Heart left ventricle (tissue), 16 donors: ENCODE measurements at regions not wholly inside any gene's neighbourhood (a gene's known extent, or its start where the extent isn't known, plus 50 kb on each side); places are given as distances from the start of the nearest gene placed in this dataset.

ENCODE experiments used
- ATAC-seq, 4 donors: fragments of 200-7000 bp; cut with Tn5 transposase; one replicate each; pipeline ENCODE4 v1.9.1; 2020 to 2022; ENCODE audit warnings: moderate library complexity in 4 of 4, mild to moderate bottlenecking in 3 of 4, moderate number of reproducible peaks in 1 of 4
- DNase-seq, 5 donors: peaks; one replicate each; pipeline ENCODE4 v3.0.0-alpha.2; 2020
- H3K27ac ChIP-seq, 12 donors: fragments of 200-600 bp; sonication (generic) in 4 of 12; one replicate each; pipeline versions ENCODE4 v1.5.0 to v1.8.0; 2016 to 2022; ENCODE audit warnings: mild to moderate bottlenecking in 2 of 12
- H3K27me3 ChIP-seq, 9 donors: fragments of 200-600 bp; sonication (generic) in 2 of 9; one replicate each; pipeline versions ENCODE4 v1.5.1 to v1.8.0; 2016 to 2022; ENCODE audit warnings: mild to moderate bottlenecking in 3 of 9
- H3K36me3 ChIP-seq, 9 donors: fragments of 200-600 bp; sonication (generic) in 2 of 9; one replicate each; pipeline versions ENCODE4 v1.5.0 to v1.8.0; 2018 to 2022; ENCODE audit warnings: mild to moderate bottlenecking in 2 of 9
- H3K4me1 ChIP-seq, 12 donors: fragments of 200-600 bp; sonication (generic) in 4 of 12; one replicate each; pipeline versions ENCODE4 v1.5.0 to v1.8.0; 2016 to 2022; ENCODE audit warnings: mild to moderate bottlenecking in 3 of 12
- H3K4me3 ChIP-seq, 12 donors: fragments of 200-600 bp; sonication (generic) in 4 of 12; one replicate each; pipeline versions ENCODE4 v1.5.0 to v1.8.0; 2017 to 2022; ENCODE audit warnings: mild to moderate bottlenecking in 9 of 12, moderate library complexity in 4 of 12
- H3K9me3 ChIP-seq, 12 donors: fragments of 200-600 bp; sonication (generic) in 4 of 12; one replicate each; pipeline versions ENCODE4 v1.5.0 to v1.8.0; 2016 to 2022; ENCODE audit warnings: mild to moderate bottlenecking in 1 of 12
- POLR2A ChIP-seq, 2 donors: fragments of 450-650 bp; IDR thresholded peaks; one replicate each; pipeline ENCODE4 v1.6.1; 2017; ENCODE audit warnings: antibody characterized with exemption in 2 of 2, mild to moderate bottlenecking in 2 of 2, moderate library complexity in 2 of 2
- WGBS, 4 donors: extraction: QIAGEN DNeasy Blood & Tissue Kit in 2 of 4; methylation state at CpG; one replicate each; pipeline versions ENCODE4 v1.1.5 to v1.1.7; 2013 to 2018; 5-methylcytosine and 5-hydroxymethylcytosine counted together
- intact Hi-C, 10 donors: fragments of 100-400 bp; cut with DNase I; formaldehyde crosslinking; loops; one replicate each; pipeline versions ENCODE4 v1.11.1 to v1.14.2; 2022
- TF ChIP-seq, protein P1 (sequence below), 12 donors: fragments of 200-600 bp; sonication (generic) in 4 of 12; IDR thresholded peaks; one replicate each; pipeline versions ENCODE4 v1.5.0 to v1.8.0; 2018 to 2022; ENCODE audit warnings: antibody characterized with exemption in 12 of 12, mild to moderate bottlenecking in 5 of 12
- donor health status: ischemic (EF 13 %, LVEDD 7.1; RV severe dilation, severe dysfunction).
- donor health status: healthy with polysubstance abuse.
- donor health status: DM: no; HTN: yes; CAD: no.
- donor health status: DM: no; HTN: no; CAD: no.
- donor health status: ischemic (EF 25% LVEDD 6.9; RV normal size, moderate dysfunction).
- donor health status: ischemic (EF 25% LVEDD 5.7; RV mildly dilated, moderate dysfunction).
- donor health status: healthy.
- donor health status: DM: yes; HTN: yes; CAD: no.
- donor health status: ischemic (EF 35%, LVEDD 5.7; RV mildly dilated, moderate dysfunction).
- donor health status: nonischemic (EF 11% LVEDD 7.7; RV severe dilation, severe dysfunction).
- donor health status: DM: yes; HTN: yes; CAD: no.
- donor health status: PGD.
- donor health status: ischemic (EF 29% LVEDD 5.4; RV normal size, mild dysfunction).
- donor health status: nonischemic (EF 23%, LVEDD 6.1; RV moderate dilation, normal function).

DNA sequence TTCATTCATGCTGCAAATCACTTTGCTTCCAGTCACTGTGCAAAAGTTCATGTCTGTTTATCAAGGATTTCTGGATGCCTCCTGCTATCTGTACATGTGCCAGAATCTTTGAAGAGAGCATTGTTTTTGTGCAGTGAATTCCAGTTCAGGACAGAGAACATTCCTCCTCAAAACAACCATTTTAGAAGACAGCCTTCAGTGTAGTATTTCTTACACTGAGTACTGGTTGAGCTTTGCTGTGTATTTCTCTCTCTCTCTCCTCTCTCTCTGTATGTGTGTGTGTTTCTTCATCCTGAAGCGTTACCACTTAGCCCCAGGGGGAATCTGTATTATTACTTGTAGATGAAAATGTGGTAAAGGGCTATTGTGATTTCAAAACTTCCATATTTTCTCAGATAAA is 123.8 kb upstream of the CHL1 start:
- WGBS, 4 donors, result 24 to 57% (median 41%) methylated on average over 1 of the region's 1 CpG
- TF ChIP-seq POLR2A (IDR thresholded peaks at IDR 0.05), result no peak
- TF ChIP-seq, protein P1, sequence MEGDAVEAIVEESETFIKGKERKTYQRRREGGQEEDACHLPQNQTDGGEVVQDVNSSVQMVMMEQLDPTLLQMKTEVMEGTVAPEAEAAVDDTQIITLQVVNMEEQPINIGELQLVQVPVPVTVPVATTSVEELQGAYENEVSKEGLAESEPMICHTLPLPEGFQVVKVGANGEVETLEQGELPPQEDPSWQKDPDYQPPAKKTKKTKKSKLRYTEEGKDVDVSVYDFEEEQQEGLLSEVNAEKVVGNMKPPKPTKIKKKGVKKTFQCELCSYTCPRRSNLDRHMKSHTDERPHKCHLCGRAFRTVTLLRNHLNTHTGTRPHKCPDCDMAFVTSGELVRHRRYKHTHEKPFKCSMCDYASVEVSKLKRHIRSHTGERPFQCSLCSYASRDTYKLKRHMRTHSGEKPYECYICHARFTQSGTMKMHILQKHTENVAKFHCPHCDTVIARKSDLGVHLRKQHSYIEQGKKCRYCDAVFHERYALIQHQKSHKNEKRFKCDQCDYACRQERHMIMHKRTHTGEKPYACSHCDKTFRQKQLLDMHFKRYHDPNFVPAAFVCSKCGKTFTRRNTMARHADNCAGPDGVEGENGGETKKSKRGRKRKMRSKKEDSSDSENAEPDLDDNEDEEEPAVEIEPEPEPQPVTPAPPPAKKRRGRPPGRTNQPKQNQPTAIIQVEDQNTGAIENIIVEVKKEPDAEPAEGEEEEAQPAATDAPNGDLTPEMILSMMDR (IDR thresholded peaks at IDR 0.05), result no peak
- no peaks in the 10 kb centered on the region for H3K27me3 ChIP-seq
- H3K36me3 ChIP-seq, result no peaks in the 10 kb centered on the region
- H3K4me3 ChIP-seq, result no peak overlapping the region
- DNase-seq, result no peak
- peak overlapping the region in 2 of 12 donors; percentile 24 to 58 for H3K27ac ChIP-seq
- intact Hi-C loops, result no loop called here
- H3K9me3 ChIP-seq, result no peaks in the 10 kb centered on the region
- peaks cover 0 to 11% (median 0%) of the 10 kb centered on the region in 12 donors for H3K4me1 ChIP-seq
- peak in 3 of 4 donors; percentile 22 to 42 (median 31) for ATAC-seq

DNA sequence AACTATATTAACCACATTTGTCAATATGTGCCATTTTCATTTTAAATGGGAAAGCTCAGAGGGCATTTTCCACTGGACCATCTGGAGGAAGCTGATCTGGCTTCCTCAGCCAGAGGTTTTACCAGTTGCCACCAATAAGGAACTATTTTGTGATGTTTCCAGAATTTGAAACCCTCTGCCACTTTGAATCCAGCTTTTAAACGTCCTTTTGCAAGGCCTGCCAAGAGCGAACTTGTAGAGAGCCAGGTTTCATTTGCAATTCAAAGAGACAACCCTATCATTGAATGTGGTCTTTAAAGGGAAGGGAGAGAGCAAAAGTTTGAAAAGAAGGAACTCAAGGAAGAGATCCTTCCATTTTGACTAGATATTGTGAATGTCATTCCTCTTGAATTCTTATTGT is 123.3 kb upstream of the CHL1 start:
- H3K27me3 ChIP-seq, result no peaks in the 10 kb centered on the region
- H3K36me3 ChIP-seq, result no peaks in the 10 kb centered on the region
- H3K4me1 ChIP-seq, result peaks cover 0 to 11% (median 0%) of the 10 kb centered on the region in 12 donors
- 21 to 28% (median 25%) methylated on average over 2 of the region's 2 CpGs for WGBS, 4 donors
- no peak for DNase-seq
- no peak for TF ChIP-seq POLR2A (IDR thresholded peaks at IDR 0.05)
- TF ChIP-seq, protein P1 (IDR thresholded peaks at IDR 0.05), result no peak
- peak overlapping the region in 2 of 12 donors; percentile 12 to 58 for H3K27ac ChIP-seq
- H3K4me3 ChIP-seq, result no peak overlapping the region
- intact Hi-C loops, result no loop called here
- H3K9me3 ChIP-seq, result no peaks in the 10 kb centered on the region
- no peak for ATAC-seq

DNA sequence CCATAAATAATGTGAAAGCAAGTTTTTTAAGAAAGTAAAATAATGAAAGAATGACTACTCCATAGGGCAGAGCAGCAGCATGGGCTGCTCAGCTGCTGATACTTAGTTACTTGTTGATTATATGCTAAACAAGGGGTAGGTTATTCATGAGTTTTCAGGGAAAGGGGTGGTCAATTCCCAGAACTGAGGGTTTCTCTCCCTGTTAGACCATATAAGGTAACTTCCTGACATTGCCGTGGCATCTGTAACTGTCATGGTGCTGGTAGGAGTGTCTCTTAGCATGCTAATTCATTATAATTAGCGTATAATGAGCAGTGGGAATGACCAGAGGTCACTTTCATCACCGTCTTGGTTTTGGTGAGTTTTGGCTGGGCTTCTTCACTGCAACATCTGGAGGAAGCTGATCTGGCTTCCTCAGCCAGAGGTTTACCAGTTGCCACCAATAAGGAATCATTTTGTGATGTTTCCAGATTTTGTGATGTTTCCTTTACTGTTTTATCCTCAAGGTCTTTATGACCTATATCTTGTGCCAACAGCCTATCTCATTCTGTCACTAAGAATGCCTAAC is 121.8 kb upstream of the CHL1 start:
- H3K4me3 ChIP-seq, result no peak overlapping the region
- WGBS, 4 donors, result 51 to 60% (median 57%) methylated on average over 3 of the region's 3 CpGs
- H3K27me3 ChIP-seq, result no peaks in the 10 kb centered on the region
- H3K36me3 ChIP-seq, result no peaks in the 10 kb centered on the region
- DNase-seq (no peak), ATAC-seq (peak in 2 of 4 donors; percentile 22 to 64)
- intact Hi-C loops, result no loop called here
- H3K4me1 ChIP-seq, result peaks cover 0 to 15% (median 0%) of the 10 kb centered on the region in 12 donors
- H3K9me3 ChIP-seq, result no peaks in the 10 kb centered on the region
- TF ChIP-seq, protein P1 (IDR thresholded peaks at IDR 0.05), result no peak
- no peak for TF ChIP-seq POLR2A (IDR thresholded peaks at IDR 0.05)
- peak overlapping the region in 4 of 12 donors; percentile 17 to 49 (median 26) for H3K27ac ChIP-seq

DNA sequence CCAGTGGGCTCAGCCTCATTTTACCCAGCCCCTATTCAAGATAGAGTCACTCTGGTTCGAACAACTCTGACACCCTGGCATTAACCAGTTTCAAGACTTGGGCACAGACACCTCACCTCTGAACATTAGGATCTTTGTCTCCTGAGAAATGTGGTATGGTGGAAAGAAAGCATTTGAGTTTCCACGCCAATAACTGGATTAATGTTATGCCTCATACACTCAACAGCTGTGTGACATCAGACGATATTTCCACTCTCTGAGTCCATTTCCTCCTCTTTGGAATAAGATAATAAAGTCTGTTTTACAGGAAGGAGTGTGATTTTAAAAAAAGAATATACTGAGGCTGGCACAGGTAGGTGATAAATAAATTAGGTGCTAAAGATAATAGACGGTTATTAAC is 121.3 kb upstream of the CHL1 start:
- Histone ChIP-seq H3K4me3 (no peak overlapping the region), H3K4me1 (peaks cover 0 to 15% (median 0%) of the 10 kb centered on the region in 12 donors), H3K36me3 (no peaks in the 10 kb centered on the region), H3K27ac (peak overlapping the region in 5 of 12 donors; percentile 17 to 49 (median 27)), H3K27me3 (no peaks in the 10 kb centered on the region), H3K9me3 (peaks cover 0 to 4% (median 0%) of the 10 kb centered on the region in 12 donors)
- DNase-seq (peak in 1 of 5 donors; percentile 36), ATAC-seq (peak in 2 of 4 donors; percentile 41 to 83)
- intact Hi-C loops, result no loop called here
- TF ChIP-seq, protein P1 (IDR thresholded peaks at IDR 0.05), result no peak
- no peak for TF ChIP-seq POLR2A (IDR thresholded peaks at IDR 0.05)
- WGBS, 4 donors, result 34 to 53% (median 38%) methylated on average over 4 of the region's 4 CpGs
